GM12874 (cell line): ENCODE measurements at regions not wholly inside any gene's neighbourhood (a gene's known extent, or its start where the extent isn't known, plus 50 kb on each side); places are given as distances from the start of the nearest gene placed in this dataset.

ENCODE experiments used
- CTCF ChIP-seq: IDR thresholded peaks from 2 replicates; pipeline ENCODE4 v1.5.1; 2011; ENCODE audit warnings: low read depth, mild to moderate bottlenecking, control low read depth, low read length, moderate library complexity; ENCODE audit not compliant: insufficient read depth

GRCh38 chr11:81819462-81819861, 914.2 kb downstream of the FAM181B start:
- no peak for TF ChIP-seq CTCF

DNA sequence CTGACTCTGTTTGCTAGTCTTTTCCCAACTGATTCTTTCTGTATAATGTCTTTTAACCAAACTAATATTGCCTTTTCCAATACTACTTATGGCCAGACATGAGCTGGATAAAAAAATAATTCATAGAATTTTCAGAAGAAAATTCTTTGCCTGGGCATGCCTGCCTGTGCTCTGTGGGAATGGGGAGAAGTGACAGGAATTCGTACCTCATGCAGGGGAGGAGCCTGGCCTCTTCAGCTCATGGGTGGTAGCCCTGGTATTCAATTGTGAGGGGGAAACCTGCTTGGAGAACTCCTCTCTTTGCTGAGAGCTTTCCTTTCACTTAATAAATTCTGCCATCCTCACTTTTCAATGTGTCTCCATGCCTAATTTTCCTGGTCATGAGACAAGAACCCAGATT, 928.8 kb downstream of the FAM181B start:
- no peak for TF ChIP-seq CTCF

GRCh38 chr11:81802591-81802990, 931.1 kb downstream of the FAM181B start:
- TF ChIP-seq CTCF: no peak

- TF ChIP-seq CTCF: no peak
Observed at GRCh38 chr11:81792416-81792815, 941.2 kb downstream of the FAM181B start.

- peak; percentile 12; the same call in 1 of the 2 replicates for TF ChIP-seq CTCF
Observed at GRCh38 chr11:81787584-81788049, 946.0 kb downstream of the FAM181B start.

- TF ChIP-seq CTCF: no peak
Observed at GRCh38 chr11:81772166-81772565, 961.5 kb downstream of the FAM181B start.

DNA sequence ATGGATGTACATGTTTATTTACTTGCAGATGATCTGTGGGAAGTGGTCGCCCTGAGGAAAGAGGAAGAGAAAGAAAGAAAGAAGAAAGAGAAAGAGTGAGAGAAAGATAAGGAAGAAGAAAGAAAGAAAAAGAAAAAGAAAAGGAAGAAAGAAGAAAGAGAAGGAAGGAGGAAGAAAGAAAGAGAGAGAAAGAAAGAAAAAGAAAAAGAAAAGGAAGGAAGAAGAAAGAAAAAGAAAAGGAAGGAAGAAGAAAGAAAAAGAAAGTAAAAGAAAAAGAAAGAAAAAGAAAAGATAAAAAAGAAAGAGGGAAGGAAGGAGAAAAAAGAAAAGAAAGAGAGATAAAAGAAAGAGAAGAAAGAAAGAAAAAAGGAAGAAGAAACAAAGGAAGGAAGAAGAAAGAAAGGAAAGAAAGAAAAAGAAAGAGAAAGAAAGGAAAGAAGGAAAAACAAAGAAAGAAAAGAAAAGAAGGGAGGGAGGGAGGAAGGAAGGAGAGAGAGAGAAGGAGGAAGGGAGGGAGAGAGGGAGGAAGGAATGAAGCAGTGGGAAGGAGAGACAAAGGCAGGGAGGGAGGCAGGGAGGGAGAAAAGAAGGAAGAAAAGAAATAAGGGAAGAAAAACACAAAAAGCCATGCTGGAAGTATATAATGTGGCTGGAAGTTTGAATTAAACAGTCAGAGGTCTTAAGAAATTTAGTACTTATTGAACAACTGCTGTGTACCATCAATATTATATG, 976.6 kb downstream of the FAM181B start:
- TF ChIP-seq CTCF: no peak

DNA sequence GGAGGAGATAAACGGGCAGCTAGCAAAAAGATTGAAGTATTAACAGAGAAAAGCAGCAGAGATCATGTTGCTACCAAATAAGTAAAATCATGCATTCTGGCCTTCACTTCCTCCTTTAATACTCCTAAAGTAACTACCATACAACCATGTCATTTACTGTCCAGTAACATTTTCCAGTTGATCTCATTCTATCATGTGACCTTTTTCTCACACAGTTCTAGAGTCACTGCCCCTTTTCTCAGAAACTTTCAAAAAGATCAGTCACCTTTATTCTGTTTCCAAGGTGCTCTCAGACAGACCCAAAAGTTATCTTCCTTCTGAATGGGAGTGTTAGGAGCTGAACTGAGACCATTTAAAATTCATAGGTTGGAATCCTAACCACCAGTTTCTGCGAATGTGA, 984.4 kb downstream of the FAM181B start:
- TF ChIP-seq CTCF: no peak
